GM18498 (cell line): ENCODE measurements at regions not wholly inside any gene's neighbourhood (a gene's known extent, or its start where the extent isn't known, plus 50 kb on each side); places are given as distances from the start of the nearest gene placed in this dataset.

Experiments used
- ATAC-seq: cut with Tn5 transposase; IDR thresholded peaks from one replicate; pipeline ENCODE4 v1.9.1; 2021; ENCODE audit warnings: mild to moderate bottlenecking, moderate library complexity; ENCODE audit not compliant: unreplicated experiment

GRCh38 chr7:132672200-132672990 is 96.1 kb upstream of the PLXNA4 start:
- ATAC-seq, result no peak

- no peak for ATAC-seq
These were observed 90.5 kb upstream of the PLXNA4 start for GRCh38 chr7:132666774-132667172.

GRCh38 chr7:132666071-132666773 is 90.0 kb upstream of the PLXNA4 start:
- ATAC-seq, result no peak

- no peak for ATAC-seq
These were observed 80.8 kb upstream of the PLXNA4 start for GRCh38 chr7:132656846-132657776.

- ATAC-seq, result no peak
These were observed 80.1 kb upstream of the PLXNA4 start for GRCh38 chr7:132656341-132656740.

GRCh38 chr7:132655131-132655727 is 79.0 kb upstream of the PLXNA4 start:
- ATAC-seq, result no peak

GRCh38 chr7:132654150-132654549 is 77.9 kb upstream of the PLXNA4 start:
- ATAC-seq, result peak; percentile 74

- ATAC-seq, result peak; percentile 47
These were observed 77.2 kb upstream of the PLXNA4 start for GRCh38 chr7:132653366-132653930.

- ATAC-seq, result no peak
These were observed 76.2 kb upstream of the PLXNA4 start for GRCh38 chr7:132652507-132652906.

GRCh38 chr7:132650498-132650897 is 74.2 kb upstream of the PLXNA4 start:
- no peak for ATAC-seq

- ATAC-seq, result no peak
These were observed 71.0 kb upstream of the PLXNA4 start for GRCh38 chr7:132647311-132647710.

GRCh38 chr7:132646052-132646451 is 69.8 kb upstream of the PLXNA4 start:
- no peak for ATAC-seq

GRCh38 chr7:132643302-132643701 is 67.0 kb upstream of the PLXNA4 start:
- no peak for ATAC-seq

- ATAC-seq, result no peak
These were observed 65.0 kb upstream of the PLXNA4 start for GRCh38 chr7:132641238-132641637.

GRCh38 chr7:132639983-132640382 is 63.7 kb upstream of the PLXNA4 start:
- ATAC-seq, result no peak

GRCh38 chr7:132638000-132638399 is 61.7 kb upstream of the PLXNA4 start:
- ATAC-seq, result no peak

- no peak for ATAC-seq
These were observed 60.3 kb upstream of the PLXNA4 start for GRCh38 chr7:132636581-132636980.

- no peak for ATAC-seq
These were observed 58.9 kb upstream of the PLXNA4 start for GRCh38 chr7:132635127-132635526.

- no peak for ATAC-seq
These were observed 54.6 kb upstream of the PLXNA4 start for GRCh38 chr7:132630834-132631233.
